ENCODE measurements at regions not wholly inside any gene's neighbourhood (a gene's known extent, or its start where the extent isn't known, plus 50 kb on each side); places are given as distances from the start of the nearest gene placed in this dataset.
A peak's percentile ranks its signal among the peaks of the same experiment; 100 is the strongest.

DNA sequence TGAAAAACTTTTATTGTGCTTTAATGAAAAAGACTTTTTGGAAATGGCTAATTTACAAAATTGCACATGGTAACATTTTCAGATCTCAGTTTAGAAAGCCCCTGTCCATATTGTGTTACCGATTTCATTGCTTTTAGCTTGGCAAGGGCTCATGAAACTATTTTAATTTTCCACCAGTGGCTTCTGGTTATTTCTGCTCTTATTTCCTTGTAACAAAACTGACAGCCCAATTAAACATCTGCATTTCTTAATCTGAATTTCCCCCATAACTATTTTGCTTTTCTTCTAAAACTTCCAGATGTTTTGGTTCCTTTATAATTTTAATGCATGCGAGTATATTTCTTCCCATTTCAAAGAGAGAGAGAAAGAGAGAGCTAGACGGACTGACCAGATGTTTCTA, 264.8 kb downstream of the PTPRC start:
- TF ChIP-seq POLR2A (IDR thresholded peaks at IDR 0.05), result no peak
- TF ChIP-seq, protein P1, sequence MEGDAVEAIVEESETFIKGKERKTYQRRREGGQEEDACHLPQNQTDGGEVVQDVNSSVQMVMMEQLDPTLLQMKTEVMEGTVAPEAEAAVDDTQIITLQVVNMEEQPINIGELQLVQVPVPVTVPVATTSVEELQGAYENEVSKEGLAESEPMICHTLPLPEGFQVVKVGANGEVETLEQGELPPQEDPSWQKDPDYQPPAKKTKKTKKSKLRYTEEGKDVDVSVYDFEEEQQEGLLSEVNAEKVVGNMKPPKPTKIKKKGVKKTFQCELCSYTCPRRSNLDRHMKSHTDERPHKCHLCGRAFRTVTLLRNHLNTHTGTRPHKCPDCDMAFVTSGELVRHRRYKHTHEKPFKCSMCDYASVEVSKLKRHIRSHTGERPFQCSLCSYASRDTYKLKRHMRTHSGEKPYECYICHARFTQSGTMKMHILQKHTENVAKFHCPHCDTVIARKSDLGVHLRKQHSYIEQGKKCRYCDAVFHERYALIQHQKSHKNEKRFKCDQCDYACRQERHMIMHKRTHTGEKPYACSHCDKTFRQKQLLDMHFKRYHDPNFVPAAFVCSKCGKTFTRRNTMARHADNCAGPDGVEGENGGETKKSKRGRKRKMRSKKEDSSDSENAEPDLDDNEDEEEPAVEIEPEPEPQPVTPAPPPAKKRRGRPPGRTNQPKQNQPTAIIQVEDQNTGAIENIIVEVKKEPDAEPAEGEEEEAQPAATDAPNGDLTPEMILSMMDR (IDR thresholded peaks at IDR 0.05), result no peak
- no peak overlapping the region for H3K4me3 ChIP-seq
- DNase-seq, result no peak
- H3K27ac ChIP-seq, result no peak overlapping the region
- H3K9me3 ChIP-seq, result no peaks in the 10 kb centered on the region
- no peaks in the 10 kb centered on the region for H3K36me3 ChIP-seq
- H3K27me3 ChIP-seq, result no peaks in the 10 kb centered on the region
- H3K4me1 ChIP-seq, result no peaks in the 10 kb centered on the region

DNA sequence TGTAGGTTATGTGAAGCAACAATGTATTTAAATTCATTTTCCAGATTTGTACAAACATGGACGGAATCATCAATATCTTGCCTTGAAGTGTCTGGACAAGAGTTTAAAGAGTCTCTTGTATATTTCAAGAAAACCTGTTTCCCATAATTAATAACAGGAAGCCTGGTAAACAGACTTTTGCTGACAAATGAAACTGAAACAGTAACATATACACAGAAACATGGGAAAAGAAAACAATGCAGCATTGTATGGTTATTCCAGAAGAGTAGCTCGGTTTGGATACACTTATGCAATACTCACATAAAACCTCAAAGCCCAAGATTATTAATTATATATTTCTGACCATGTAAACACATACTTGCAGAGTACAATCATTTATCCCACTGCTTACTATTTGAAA, 265.5 kb downstream of the PTPRC start:
- no peaks in the 10 kb centered on the region for H3K36me3 ChIP-seq
- H3K27me3 ChIP-seq, result no peaks in the 10 kb centered on the region
- peak overlapping the region in 1 of 4 donors; percentile 1 for H3K27ac ChIP-seq
- no peaks in the 10 kb centered on the region for H3K4me1 ChIP-seq
- TF ChIP-seq, protein P1 (IDR thresholded peaks at IDR 0.05), result no peak
- TF ChIP-seq POLR2A (IDR thresholded peaks at IDR 0.05), result no peak
- no peak for DNase-seq
- no peaks in the 10 kb centered on the region for H3K9me3 ChIP-seq
- H3K4me3 ChIP-seq, result no peak overlapping the region

- H3K4me3 ChIP-seq, result no peak overlapping the region
- no peaks in the 10 kb centered on the region for H3K36me3 ChIP-seq
- no peak for DNase-seq
- no peaks in the 10 kb centered on the region for H3K27me3 ChIP-seq
- TF ChIP-seq, protein P1 (IDR thresholded peaks at IDR 0.05), result no peak
- TF ChIP-seq POLR2A (IDR thresholded peaks at IDR 0.05), result no peak
- H3K27ac ChIP-seq, result peak overlapping the region in 2 of 4 donors; percentile 3 to 4
- H3K4me1 ChIP-seq, result no peaks in the 10 kb centered on the region
- H3K9me3 ChIP-seq, result no peaks in the 10 kb centered on the region
These were observed 268.0 kb downstream of the PTPRC start for GRCh38 chr1:198906739-198907422.

DNA sequence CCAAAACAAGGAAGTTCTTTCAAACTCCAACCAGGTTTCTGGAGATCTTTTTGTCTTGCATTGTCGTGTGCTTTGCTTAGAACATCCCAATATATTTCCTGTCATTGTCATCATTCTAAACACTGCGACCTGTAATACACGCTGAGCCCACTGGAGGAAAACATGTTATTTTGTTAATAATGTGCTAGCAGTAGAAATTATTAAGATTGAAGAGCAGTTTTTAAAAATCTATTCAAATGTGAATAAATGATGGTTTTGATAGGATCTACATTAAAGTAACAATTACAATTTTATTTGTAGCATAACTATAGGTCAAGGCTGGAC, 268.5 kb downstream of the PTPRC start:
- no peaks in the 10 kb centered on the region for H3K9me3 ChIP-seq
- H3K36me3 ChIP-seq, result no peaks in the 10 kb centered on the region
- H3K4me1 ChIP-seq, result no peaks in the 10 kb centered on the region
- TF ChIP-seq POLR2A (IDR thresholded peaks at IDR 0.05), result no peak
- TF ChIP-seq, protein P1 (IDR thresholded peaks at IDR 0.05), result peak in 2 of 6 experiments; percentile 6 to 13
- H3K27ac ChIP-seq, result peak overlapping the region in 1 of 4 donors; percentile 4
- H3K4me3 ChIP-seq, result no peak overlapping the region
- H3K27me3 ChIP-seq, result no peaks in the 10 kb centered on the region
- DNase-seq, result no peak

DNA sequence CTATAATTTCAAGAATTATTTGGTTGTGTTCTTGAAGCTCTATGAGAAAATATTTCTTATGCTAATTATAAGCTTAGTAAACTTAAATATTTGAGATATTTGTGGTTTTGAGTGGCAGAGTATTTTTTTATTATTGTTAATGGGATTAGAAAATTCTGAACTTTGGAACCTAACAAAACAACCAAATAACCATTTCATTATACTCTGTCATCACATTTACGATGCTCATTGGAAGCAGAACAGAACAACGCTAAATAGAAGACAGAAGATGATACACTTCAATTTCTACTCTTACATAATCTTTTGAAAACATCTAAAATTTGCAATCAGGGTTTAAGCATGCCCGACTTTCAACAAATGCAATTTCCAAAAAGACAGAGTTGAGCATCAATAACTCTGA, 270.2 kb downstream of the PTPRC start:
- Histone ChIP-seq H3K4me1 (no peaks in the 10 kb centered on the region), H3K4me3 (no peak overlapping the region)
- DNase-seq, result no peak

More for the DNA sequence above, 270.2 kb downstream of the PTPRC start:
- TF ChIP-seq POLR2A (IDR thresholded peaks at IDR 0.05), result no peak
- TF ChIP-seq, protein P1 (IDR thresholded peaks at IDR 0.05), result no peak
- Histone ChIP-seq H3K9me3 (no peaks in the 10 kb centered on the region), H3K27ac (no peak overlapping the region), H3K36me3 (no peaks in the 10 kb centered on the region), H3K27me3 (no peaks in the 10 kb centered on the region)

Measured in Peyer's patch (tissue), 4 donors.